ENCODE measurements at regions not wholly inside any gene's neighbourhood (a gene's known extent, or its start where the extent isn't known, plus 50 kb on each side); places are given as distances from the start of the nearest gene placed in this dataset.

DNA sequence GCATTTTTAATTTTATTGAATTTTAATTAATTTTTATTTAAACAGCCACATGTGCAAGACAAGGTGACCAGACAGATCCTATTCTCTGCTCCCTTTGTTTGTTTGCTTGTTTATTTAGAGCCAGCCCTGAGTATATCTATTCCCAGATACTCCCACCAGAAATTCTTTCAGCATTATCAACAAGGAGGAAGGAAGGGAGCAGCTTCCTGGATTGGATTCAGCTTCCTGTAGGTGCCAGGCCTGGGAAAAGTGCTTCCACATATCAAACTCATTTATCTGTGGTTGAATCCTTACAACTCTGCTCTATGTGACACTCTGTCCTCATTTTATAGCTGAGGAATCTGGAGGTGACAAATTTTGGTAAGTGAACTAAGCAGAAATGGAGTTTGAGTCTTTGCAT is 60.5 kb upstream of the KLF7 start:
- TF ChIP-seq, protein P1, sequence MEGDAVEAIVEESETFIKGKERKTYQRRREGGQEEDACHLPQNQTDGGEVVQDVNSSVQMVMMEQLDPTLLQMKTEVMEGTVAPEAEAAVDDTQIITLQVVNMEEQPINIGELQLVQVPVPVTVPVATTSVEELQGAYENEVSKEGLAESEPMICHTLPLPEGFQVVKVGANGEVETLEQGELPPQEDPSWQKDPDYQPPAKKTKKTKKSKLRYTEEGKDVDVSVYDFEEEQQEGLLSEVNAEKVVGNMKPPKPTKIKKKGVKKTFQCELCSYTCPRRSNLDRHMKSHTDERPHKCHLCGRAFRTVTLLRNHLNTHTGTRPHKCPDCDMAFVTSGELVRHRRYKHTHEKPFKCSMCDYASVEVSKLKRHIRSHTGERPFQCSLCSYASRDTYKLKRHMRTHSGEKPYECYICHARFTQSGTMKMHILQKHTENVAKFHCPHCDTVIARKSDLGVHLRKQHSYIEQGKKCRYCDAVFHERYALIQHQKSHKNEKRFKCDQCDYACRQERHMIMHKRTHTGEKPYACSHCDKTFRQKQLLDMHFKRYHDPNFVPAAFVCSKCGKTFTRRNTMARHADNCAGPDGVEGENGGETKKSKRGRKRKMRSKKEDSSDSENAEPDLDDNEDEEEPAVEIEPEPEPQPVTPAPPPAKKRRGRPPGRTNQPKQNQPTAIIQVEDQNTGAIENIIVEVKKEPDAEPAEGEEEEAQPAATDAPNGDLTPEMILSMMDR (IDR thresholded peaks at IDR 0.05) = no peak
- TF ChIP-seq POLR2A (IDR thresholded peaks at IDR 0.05) = no peak

Data from lower leg skin (tissue), 3 donors.